HG03175 (cell line): ENCODE measurements at regions not wholly inside any gene's neighbourhood (a gene's known extent, or its start where the extent isn't known, plus 50 kb on each side); places are given as distances from the start of the nearest gene placed in this dataset.

Experiments used
- ATAC-seq: cut with Tn5 transposase; IDR thresholded peaks from one replicate; pipeline ENCODE4 v1.9.1; 2021; ENCODE audit warnings: mild to moderate bottlenecking, moderate library complexity; ENCODE audit not compliant: unreplicated experiment

GRCh38 chr15:70258369-70259027 is 160.8 kb upstream of the TLE3 start:
- no peak for ATAC-seq

GRCh38 chr15:70257573-70258248 is 160.0 kb upstream of the TLE3 start:
- ATAC-seq: no peak

- no peak for ATAC-seq
Measured at GRCh38 chr15:70257047-70257446, 159.3 kb upstream of the TLE3 start.

GRCh38 chr15:70254311-70254869 is 156.7 kb upstream of the TLE3 start:
- no peak for ATAC-seq

- no peak for ATAC-seq
Measured at GRCh38 chr15:70253461-70254156, 155.9 kb upstream of the TLE3 start.

- ATAC-seq: no peak
Measured at GRCh38 chr15:70252951-70253320, 155.2 kb upstream of the TLE3 start.

- ATAC-seq: no peak
Measured at GRCh38 chr15:70252056-70252950, 154.6 kb upstream of the TLE3 start.

GRCh38 chr15:70251246-70251990 is 153.7 kb upstream of the TLE3 start:
- ATAC-seq: no peak

GRCh38 chr15:70250208-70251201 is 152.8 kb upstream of the TLE3 start:
- no peak for ATAC-seq

- no peak for ATAC-seq
Measured at GRCh38 chr15:70249616-70250015, 151.9 kb upstream of the TLE3 start.

GRCh38 chr15:70248116-70249025 is 150.7 kb upstream of the TLE3 start:
- no peak for ATAC-seq

GRCh38 chr15:70247281-70247680 is 149.6 kb upstream of the TLE3 start:
- ATAC-seq: no peak

- no peak for ATAC-seq
Measured at GRCh38 chr15:70246623-70247220, 149.0 kb upstream of the TLE3 start.

- ATAC-seq: no peak
Measured at GRCh38 chr15:70245932-70246622, 148.4 kb upstream of the TLE3 start.

- ATAC-seq: no peak
Measured at GRCh38 chr15:70244978-70245542, 147.3 kb upstream of the TLE3 start.

- ATAC-seq: no peak
Measured at GRCh38 chr15:70243686-70244540, 146.2 kb upstream of the TLE3 start.
